Putamen (tissue), 1 donor: ENCODE measurements at regions not wholly inside any gene's neighbourhood (a gene's known extent, or its start where the extent isn't known, plus 50 kb on each side); places are given as distances from the start of the nearest gene placed in this dataset.
A peak's percentile ranks its signal among the peaks of the same experiment; 100 is the strongest.

Experiments
- DNase-seq: peaks from one replicate; pipeline ENCODE4 v3.0.0-alpha.2; 2016; ENCODE audit warnings: low spot score

- DNase-seq, result no peak
Measured at GRCh38 chr4:38313175-38313574, 350.8 kb upstream of the KLF3 start.

GRCh38 chr4:38313999-38314561 lies 349.9 kb upstream of the KLF3 start:
- no peak for DNase-seq

- DNase-seq, result no peak
Measured at GRCh38 chr4:38314663-38315062, 349.3 kb upstream of the KLF3 start.

GRCh38 chr4:38315286-38315685 lies 348.7 kb upstream of the KLF3 start:
- no peak for DNase-seq

GRCh38 chr4:38316045-38316444 lies 348.0 kb upstream of the KLF3 start:
- DNase-seq, result no peak

- DNase-seq, result no peak
Measured at GRCh38 chr4:38317041-38317674, 346.8 kb upstream of the KLF3 start.

GRCh38 chr4:38318737-38319455 lies 345.1 kb upstream of the KLF3 start:
- peak; percentile 85 for DNase-seq

- peak; percentile 88 for DNase-seq
Measured at GRCh38 chr4:38319456-38320342, 344.3 kb upstream of the KLF3 start.

GRCh38 chr4:38320343-38320695 lies 343.7 kb upstream of the KLF3 start:
- no peak for DNase-seq

GRCh38 chr4:38320833-38321232 lies 343.2 kb upstream of the KLF3 start:
- no peak for DNase-seq

GRCh38 chr4:38322714-38323113 lies 341.3 kb upstream of the KLF3 start:
- no peak for DNase-seq

GRCh38 chr4:38323141-38323641 lies 340.8 kb upstream of the KLF3 start:
- DNase-seq, result no peak

- no peak for DNase-seq
Measured at GRCh38 chr4:38324861-38325628, 339.0 kb upstream of the KLF3 start.

- no peak for DNase-seq
Measured at GRCh38 chr4:38325629-38325913, 338.4 kb upstream of the KLF3 start.

GRCh38 chr4:38326499-38326898 lies 337.5 kb upstream of the KLF3 start:
- no peak for DNase-seq

- no peak for DNase-seq
Measured at GRCh38 chr4:38327174-38327573, 336.8 kb upstream of the KLF3 start.

GRCh38 chr4:38328989-38329729 lies 334.8 kb upstream of the KLF3 start:
- DNase-seq, result no peak

GRCh38 chr4:38330321-38330720 lies 333.7 kb upstream of the KLF3 start:
- no peak for DNase-seq

- DNase-seq, result no peak
Measured at GRCh38 chr4:38330936-38331335, 333.1 kb upstream of the KLF3 start.

GRCh38 chr4:38332699-38333098 lies 331.3 kb upstream of the KLF3 start:
- no peak for DNase-seq

GRCh38 chr4:38333219-38333618 lies 330.8 kb upstream of the KLF3 start:
- DNase-seq, result no peak
